Activated T-helper 1 cell treated with anti-CD3 and anti-CD28 coated beads, Interleukin-2, amount 50 U/mL, for 16 hours (primary cell): ENCODE measurements at regions not wholly inside any gene's neighbourhood (a gene's known extent, or its start where the extent isn't known, plus 50 kb on each side); places are given as distances from the start of the nearest gene placed in this dataset.
"Not testable (repeated sequence)": the region's sequence is repeated elsewhere in the genome, so short reads cannot be mapped to it uniquely, and the experiment has no call there.

Experiments
- DNase-seq, 2 donors: peaks; one replicate each; pipeline ENCODE4 v3.0.0-alpha.2; 2020; ENCODE audit warnings: low read depth in 1 of 2, low spot score in 1 of 2

- no peak for DNase-seq
Measured at GRCh38 chr10:27390681-27391080, 113.4 kb upstream of the RAB18 start.

- no peak for DNase-seq
Measured at GRCh38 chr10:27388761-27389399, 115.2 kb upstream of the RAB18 start.

GRCh38 chr10:27383595-27384542, 120.2 kb upstream of the RAB18 start:
- no peak for DNase-seq

- DNase-seq, result no peak
Measured at GRCh38 chr10:27382176-27382575, 121.9 kb upstream of the RAB18 start.

- DNase-seq, result no peak
Measured at GRCh38 chr10:27380929-27381358, 123.2 kb upstream of the RAB18 start.

GRCh38 chr10:27379041-27379440, 125.1 kb upstream of the RAB18 start:
- DNase-seq, result not testable (repeated sequence)

- no peak for DNase-seq
Measured at GRCh38 chr10:27373566-27374160, 130.4 kb upstream of the RAB18 start.

GRCh38 chr10:27372095-27372494, 131.5 kb upstream of the ACBD5 start:
- no peak for DNase-seq

- DNase-seq, result not testable (repeated sequence)
Measured at GRCh38 chr10:27371375-27371774, 130.8 kb upstream of the ACBD5 start.

GRCh38 chr10:27369880-27370279, 129.3 kb upstream of the ACBD5 start:
- DNase-seq, result no peak

- no peak for DNase-seq
Measured at GRCh38 chr10:27368706-27369105, 128.1 kb upstream of the ACBD5 start.

GRCh38 chr10:27366769-27367168, 126.2 kb upstream of the ACBD5 start:
- no peak for DNase-seq

- DNase-seq, result no peak
Measured at GRCh38 chr10:27364028-27364427, 123.4 kb upstream of the ACBD5 start.

- peak; percentile 69 to 70 for DNase-seq
Measured at GRCh38 chr10:27360581-27361172, 120.1 kb upstream of the ACBD5 start.

GRCh38 chr10:27359792-27360355, 119.3 kb upstream of the ACBD5 start:
- no peak for DNase-seq

GRCh38 chr10:27356738-27357137, 116.1 kb upstream of the ACBD5 start:
- no peak for DNase-seq

GRCh38 chr10:27355918-27356573, 115.4 kb upstream of the ACBD5 start:
- no peak for DNase-seq

GRCh38 chr10:27354643-27355270, 114.2 kb upstream of the ACBD5 start:
- DNase-seq, result not testable (repeated sequence)

GRCh38 chr10:27354100-27354499, 113.5 kb upstream of the ACBD5 start:
- DNase-seq, result not testable (repeated sequence)

- DNase-seq, result no peak
Measured at GRCh38 chr10:27349987-27350386, 109.4 kb upstream of the ACBD5 start.
